H9 (cell line): ENCODE measurements at regions not wholly inside any gene's neighbourhood (a gene's known extent, or its start where the extent isn't known, plus 50 kb on each side); places are given as distances from the start of the nearest gene placed in this dataset.

Source experiments
- DNase-seq: peaks from one replicate; pipeline ENCODE4 v3.0.0-alpha.2; 2017
- H2AFZ ChIP-seq: one replicate; pipeline ENCODE4 v1.6.1; 2013; ENCODE audit warnings: mild to moderate bottlenecking, low read length, control low read depth, moderate library complexity
- H2AK5ac ChIP-seq: 2 replicates; pipeline ENCODE4 v1.6.1; 2013; ENCODE audit warnings: low read length, control low read depth, mixed read lengths; ENCODE audit not compliant: insufficient read length
- H2BK120ac ChIP-seq: one replicate; pipeline ENCODE4 v1.6.1; 2013; ENCODE audit warnings: low read depth, mild to moderate bottlenecking, low read length, control low read depth, inconsistent platforms; ENCODE audit not compliant: poor library complexity, severe bottlenecking
- H2BK12ac ChIP-seq: 2 replicates; pipeline ENCODE4 v1.6.1; 2013; ENCODE audit warnings: low read length, control low read depth, mixed read lengths, low read depth; ENCODE audit not compliant: insufficient read length
- H2BK15ac ChIP-seq: 2 replicates; pipeline ENCODE4 v1.6.1; 2013; ENCODE audit warnings: low read depth, low read length, control low read depth
- H2BK20ac ChIP-seq: one replicate; pipeline ENCODE4 v1.6.1; 2013; ENCODE audit warnings: low read depth, mild to moderate bottlenecking, low read length, control low read depth, inconsistent platforms; ENCODE audit not compliant: poor library complexity, severe bottlenecking
- H2BK5ac ChIP-seq: 2 replicates; pipeline ENCODE4 v1.6.1; 2013; ENCODE audit warnings: low read length, control low read depth, mixed read lengths; ENCODE audit not compliant: insufficient read length
- H3K14ac ChIP-seq: 2 replicates; pipeline ENCODE4 v1.6.1; 2013; ENCODE audit warnings: low read length, control low read depth; ENCODE audit not compliant: insufficient read depth
- H3K18ac ChIP-seq: 2 replicates; pipeline ENCODE4 v1.6.1; 2013; ENCODE audit warnings: low read depth, mild to moderate bottlenecking, mixed read lengths, low read length, control low read depth; ENCODE audit not compliant: insufficient read length
- H3K23ac ChIP-seq: 2 replicates; pipeline ENCODE4 v1.6.1; 2013; ENCODE audit warnings: low read length, control low read depth, mixed read lengths, low read depth; ENCODE audit not compliant: insufficient read length
- H3K23me2 ChIP-seq: 2 replicates; pipeline ENCODE4 v1.6.1; 2013; ENCODE audit warnings: low read depth, mild to moderate bottlenecking, mixed read lengths, low read length, control low read depth; ENCODE audit not compliant: insufficient read length, poor library complexity, severe bottlenecking
- H3K27ac ChIP-seq: 2 replicates; pipeline ENCODE4 v1.5.1; 2013; ENCODE audit warnings: low read length, control low read depth, mixed read lengths, low read depth; ENCODE audit not compliant: insufficient read length
- H3K27me3 ChIP-seq: 2 replicates; pipeline ENCODE4 v1.6.1; 2013; ENCODE audit warnings: low read length, control low read depth, inconsistent platforms; ENCODE audit not compliant: insufficient read depth
- H3K4ac ChIP-seq: 2 replicates; pipeline ENCODE4 v1.6.1; 2013; ENCODE audit warnings: low read depth, mild to moderate bottlenecking, control low read depth, inconsistent platforms, low read length, moderate library complexity
- H3K4me1 ChIP-seq: 2 replicates; pipeline ENCODE4 v1.6.1; 2013; ENCODE audit warnings: low read length, control low read depth, inconsistent platforms; ENCODE audit not compliant: insufficient read depth
- H3K4me2 ChIP-seq: 2 replicates; pipeline ENCODE4 v1.6.1; 2013; ENCODE audit warnings: low read length, control low read depth, mixed read lengths; ENCODE audit not compliant: insufficient read length, insufficient read depth
- H3K56ac ChIP-seq: 2 replicates; pipeline ENCODE4 v1.6.1; 2013; ENCODE audit warnings: low read depth, mild to moderate bottlenecking, mixed read lengths, low read length, control low read depth; ENCODE audit not compliant: insufficient read length
- H3K79me1 ChIP-seq: 2 replicates; pipeline ENCODE4 v1.6.1; 2013; ENCODE audit warnings: low read depth, mild to moderate bottlenecking, moderate library complexity, low read length, control low read depth, inconsistent platforms; ENCODE audit not compliant: insufficient read depth, poor library complexity, severe bottlenecking
- H3K79me2 ChIP-seq: 2 replicates; pipeline ENCODE4 v1.6.1; 2013; ENCODE audit warnings: low read length, control low read depth, inconsistent platforms; ENCODE audit not compliant: insufficient read depth
- H3K9ac ChIP-seq: 2 replicates; pipeline ENCODE4 v1.6.1; 2013; ENCODE audit warnings: low read length, control low read depth, mixed read lengths; ENCODE audit not compliant: insufficient read length; ENCODE audit errors: extremely low read depth
- H3K9me3 ChIP-seq: one replicate; pipeline ENCODE4 v1.6.1; 2013; ENCODE audit warnings: low read depth, low read length, inconsistent platforms; ENCODE audit not compliant: control insufficient read depth
- H3T11ph ChIP-seq: one replicate; pipeline ENCODE4 v1.6.1; 2013; ENCODE audit warnings: mild to moderate bottlenecking, low read length, control low read depth, inconsistent platforms
- H4K20me1 ChIP-seq: one replicate; pipeline ENCODE4 v1.6.1; 2013; ENCODE audit not compliant: control insufficient read depth, insufficient read length, insufficient read depth
- H4K5ac ChIP-seq: 2 replicates; pipeline ENCODE4 v1.6.1; 2013; ENCODE audit warnings: low read depth, mild to moderate bottlenecking, mixed read lengths, low read length, control low read depth; ENCODE audit not compliant: insufficient read length
- H4K8ac ChIP-seq: replicated peaks from 2 replicates; pipeline ENCODE4 v1.6.1; 2013; ENCODE audit warnings: low read length, control low read depth, mixed read lengths, low read depth; ENCODE audit not compliant: insufficient read length
- H4K91ac ChIP-seq: 2 replicates; pipeline ENCODE4 v1.6.1; 2013; ENCODE audit warnings: low read depth, mild to moderate bottlenecking, moderate library complexity, mixed read lengths, low read length, control low read depth; ENCODE audit not compliant: insufficient read length
- H3K27ac Mint-ChIP-seq, 3 experiments: 2 replicates in 2 of 3; 3 replicates in 1 of 3; pipeline ENCODE4 v1.8.0; 2020 to 2021; ENCODE audit warnings: mixed read lengths in 3 of 3, mild to moderate bottlenecking in 1 of 3, moderate library complexity in 1 of 3
- H3K27me3 Mint-ChIP-seq: 2 replicates; pipeline ENCODE4 v1.8.0; 2021; ENCODE audit warnings: low read depth, mild to moderate bottlenecking, moderate library complexity, mixed read lengths
- H3K36me3 Mint-ChIP-seq, 3 experiments: 2 replicates in 2 of 3; 3 replicates in 1 of 3; pipeline ENCODE4 v1.8.0; 2020 to 2021; ENCODE audit warnings: low read depth in 3 of 3, mixed read lengths in 3 of 3; ENCODE audit not compliant: insufficient read depth in 1 of 3
- H3K4me1 Mint-ChIP-seq, 2 experiments: 2 replicates each; pipeline ENCODE4 v1.8.0; 2020; ENCODE audit warnings: mixed read lengths in 2 of 2
- H3K4me3 Mint-ChIP-seq, 2 experiments: 2 replicates in 1 of 2; 3 replicates in 1 of 2; pipeline ENCODE4 v1.8.0; 2020 to 2021; ENCODE audit warnings: mild to moderate bottlenecking in 2 of 2, mixed read lengths in 2 of 2, moderate library complexity in 1 of 2
- H3K9me3 Mint-ChIP-seq, 2 experiments: 2 replicates in 1 of 2; 3 replicates in 1 of 2; pipeline ENCODE4 v1.8.0; 2020; ENCODE audit warnings: mild to moderate bottlenecking in 2 of 2, mixed read lengths in 2 of 2, moderate library complexity in 1 of 2
- CTCF ChIP-seq: fragments of 200-600 bp; sonication (generic); conservative IDR thresholded peaks from 3 replicates; pipeline ENCODE4 v1.8.0; 2021; ENCODE audit warnings: antibody characterized with exemption, mild to moderate bottlenecking
- WGBS: extraction: QIAGEN DNeasy Blood & Tissue Kit; methylation state at CpG from one replicate; pipeline ENCODE4 v1.1.7; 2013; ENCODE audit warnings: missing lambda C conversion rate, low lambda C conversion rate, mixed read lengths; ENCODE audit not compliant: insufficient read length; ENCODE audit errors: extremely low coverage; 5-methylcytosine and 5-hydroxymethylcytosine counted together

GRCh38 chr7:3238525-3239210 is 62.4 kb upstream of the SDK1 start:
- Histone ChIP-seq H2BK20ac (no peak overlapping the region), H4K8ac (no peak overlapping the region), H2BK5ac (no peak overlapping the region), H3K27ac (no peak overlapping the region), H3K4me1 (no peaks in the 10 kb centered on the region; the same call in 1 of the 2 replicates), H3K4ac (no peak overlapping the region), H2BK15ac (no peak overlapping the region), H4K91ac (no peak overlapping the region), H3K27me3 (no peaks in the 10 kb centered on the region), H3K79me2 (no peaks in the 10 kb centered on the region), H2BK120ac (no peak overlapping the region), H2AK5ac (no peak overlapping the region), H3K14ac (no peak overlapping the region), H3K56ac (no peak overlapping the region), H3K4me2 (no peak overlapping the region), H3K9ac (no peak overlapping the region), H4K5ac (no peak overlapping the region), H3K79me1 (no peaks in the 10 kb centered on the region), H3K18ac (no peak overlapping the region), H3K23me2 (no peaks in the 10 kb centered on the region), H3T11ph (no peak overlapping the region), H2BK12ac (no peak overlapping the region), H3K9me3 (no peaks in the 10 kb centered on the region), H3K23ac (no peak overlapping the region), H4K20me1 (no peaks in the 10 kb centered on the region), H2AFZ (no peak overlapping the region)
- no CpG with 5 or more reads among the region's 3 CpGs for WGBS
- Mint-ChIP-seq H3K27ac (no peak overlapping the region), H3K4me1 (peaks cover 0 to 17% of the 10 kb centered on the region in 2 experiments; a peak in 2 of 4 replicates), H3K36me3 (peaks cover 6 to 10% (median 6%) of the 10 kb centered on the region in 3 experiments; a peak in 6 of 7 replicates), H3K9me3 (peaks cover 10 to 22% of the 10 kb centered on the region in 2 experiments), H3K27me3 (peaks cover 6% of the 10 kb centered on the region), H3K4me3 (no peak overlapping the region)
- DNase-seq, result no peak
- TF ChIP-seq CTCF, result no peak
